ENCODE measurements at regions not wholly inside any gene's neighbourhood (a gene's known extent, or its start where the extent isn't known, plus 50 kb on each side); places are given as distances from the start of the nearest gene placed in this dataset.

DNA sequence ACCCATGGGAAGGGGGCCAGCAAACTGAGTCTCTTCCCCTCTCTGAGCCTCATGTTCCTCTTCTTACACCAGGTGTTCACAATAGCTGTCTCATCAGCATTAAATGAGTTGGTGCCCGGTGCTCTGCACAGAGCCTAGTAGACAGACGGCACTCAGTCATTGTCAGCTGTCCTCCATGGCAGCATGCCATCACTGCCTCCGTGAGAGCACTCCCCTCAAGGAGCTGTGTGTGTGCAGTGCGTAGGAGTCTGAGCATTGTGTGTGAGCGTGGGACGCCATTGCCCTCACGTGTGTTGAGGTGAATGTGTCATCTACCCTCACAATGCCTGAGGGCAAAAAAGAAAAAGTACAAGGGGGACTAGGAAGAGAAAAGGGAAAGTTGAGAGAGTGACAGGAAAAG is 536.5 kb downstream of the CDK5RAP2 start:
- Histone ChIP-seq H3K4me2 (ENCODE audit: low read length) (no peak overlapping the region), H2AFZ (ENCODE audit: low read depth, low read length) (no peak overlapping the region), H3K4me1 (ENCODE audit: low read length) (no peaks in the 10 kb centered on the region)

DNA sequence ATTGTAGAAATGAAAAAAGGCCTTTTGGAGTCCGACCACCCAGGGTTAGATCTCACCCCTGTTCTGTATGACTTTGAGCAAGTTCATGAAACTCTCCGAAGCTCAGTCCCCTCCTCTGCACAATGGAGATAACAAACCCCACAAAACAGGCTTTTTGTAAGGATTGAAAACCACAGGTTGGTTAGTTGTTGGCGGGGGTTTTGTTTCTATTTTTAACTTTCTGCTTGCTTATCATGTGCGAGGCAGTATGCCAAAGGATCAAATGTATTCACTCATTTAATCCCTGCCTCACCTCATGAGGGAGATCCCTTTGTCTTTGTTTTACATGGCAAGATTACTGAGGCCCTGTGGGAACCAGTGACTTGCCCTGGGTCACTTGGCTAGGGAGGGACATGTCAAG is 539.1 kb downstream of the CDK5RAP2 start:
- H3K4me2 ChIP-seq (ENCODE audit: low read length): no peak overlapping the region
- no peaks in the 10 kb centered on the region for H3K4me1 ChIP-seq (ENCODE audit: low read length)
- H3K9me3 ChIP-seq (ENCODE audit: insufficient read depth, low read length): no peaks in the 10 kb centered on the region
- H2AFZ ChIP-seq (ENCODE audit: low read depth, low read length): no peak overlapping the region
- H4K20me1 ChIP-seq (ENCODE audit: insufficient read depth, low read length): no peaks in the 10 kb centered on the region
- no peak overlapping the region for H3K4me3 ChIP-seq (ENCODE audit: low read length)
- no peaks in the 10 kb centered on the region for H3K27me3 ChIP-seq (ENCODE audit: low read depth, low read length)
- no peak overlapping the region for H3K27ac ChIP-seq (ENCODE audit: low read length)
- TF ChIP-seq, protein P1, sequence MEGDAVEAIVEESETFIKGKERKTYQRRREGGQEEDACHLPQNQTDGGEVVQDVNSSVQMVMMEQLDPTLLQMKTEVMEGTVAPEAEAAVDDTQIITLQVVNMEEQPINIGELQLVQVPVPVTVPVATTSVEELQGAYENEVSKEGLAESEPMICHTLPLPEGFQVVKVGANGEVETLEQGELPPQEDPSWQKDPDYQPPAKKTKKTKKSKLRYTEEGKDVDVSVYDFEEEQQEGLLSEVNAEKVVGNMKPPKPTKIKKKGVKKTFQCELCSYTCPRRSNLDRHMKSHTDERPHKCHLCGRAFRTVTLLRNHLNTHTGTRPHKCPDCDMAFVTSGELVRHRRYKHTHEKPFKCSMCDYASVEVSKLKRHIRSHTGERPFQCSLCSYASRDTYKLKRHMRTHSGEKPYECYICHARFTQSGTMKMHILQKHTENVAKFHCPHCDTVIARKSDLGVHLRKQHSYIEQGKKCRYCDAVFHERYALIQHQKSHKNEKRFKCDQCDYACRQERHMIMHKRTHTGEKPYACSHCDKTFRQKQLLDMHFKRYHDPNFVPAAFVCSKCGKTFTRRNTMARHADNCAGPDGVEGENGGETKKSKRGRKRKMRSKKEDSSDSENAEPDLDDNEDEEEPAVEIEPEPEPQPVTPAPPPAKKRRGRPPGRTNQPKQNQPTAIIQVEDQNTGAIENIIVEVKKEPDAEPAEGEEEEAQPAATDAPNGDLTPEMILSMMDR (IDR thresholded peaks at IDR 0.05; ENCODE audit: low read depth, low read length): no peak
- no peak for TF ChIP-seq EZH2phosphoT487 (IDR thresholded peaks at IDR 0.05; ENCODE audit: low read depth)
- H3K79me2 ChIP-seq (ENCODE audit: low read length): no peaks in the 10 kb centered on the region
- no peak overlapping the region for H3K9ac ChIP-seq (ENCODE audit: low read length)
- H3K36me3 ChIP-seq (replicated peaks; ENCODE audit: low read depth, low read length): no peaks in the 10 kb centered on the region

More for the DNA sequence above, 536.5 kb downstream of the CDK5RAP2 start:
- Histone ChIP-seq H3K79me2 (ENCODE audit: low read length) (no peaks in the 10 kb centered on the region), H4K20me1 (ENCODE audit: insufficient read depth, low read length) (no peaks in the 10 kb centered on the region), H3K27me3 (ENCODE audit: low read depth, low read length) (no peaks in the 10 kb centered on the region), H3K27ac (ENCODE audit: low read length) (no peak overlapping the region), H3K9me3 (ENCODE audit: insufficient read depth, low read length) (no peaks in the 10 kb centered on the region), H3K36me3 (replicated peaks; ENCODE audit: low read depth, low read length) (no peaks in the 10 kb centered on the region), H3K9ac (ENCODE audit: low read length) (no peak overlapping the region), H3K4me3 (ENCODE audit: low read length) (no peak overlapping the region)
- TF ChIP-seq, protein P1 (IDR thresholded peaks at IDR 0.05; ENCODE audit: low read depth, low read length): no peak
- no peak for TF ChIP-seq EZH2phosphoT487 (IDR thresholded peaks at IDR 0.05; ENCODE audit: low read depth)

DNA sequence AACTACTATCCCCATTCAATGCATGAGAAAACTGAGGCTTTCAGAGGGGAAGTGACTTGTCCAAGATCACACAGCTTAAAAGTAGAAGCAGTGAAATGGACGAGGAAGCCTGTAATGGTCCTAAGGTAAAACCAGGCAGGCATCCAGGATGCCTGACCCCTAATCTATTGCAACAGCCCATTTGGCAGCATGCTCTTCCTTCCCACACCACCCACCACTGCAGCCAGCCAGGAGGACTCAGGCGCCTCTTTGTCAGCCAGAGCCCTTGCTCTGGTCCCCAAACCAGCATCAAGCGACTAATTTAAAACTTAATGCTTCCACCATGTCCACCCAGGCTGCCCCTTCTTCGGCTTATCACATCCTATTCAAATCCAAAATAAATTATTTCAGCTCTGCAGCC is 541.6 kb downstream of the CDK5RAP2 start:
- no peak overlapping the region for H3K27ac ChIP-seq (ENCODE audit: low read length)
- H3K4me3 ChIP-seq (ENCODE audit: low read length): no peak overlapping the region
- H3K4me2 ChIP-seq (ENCODE audit: low read length): no peak overlapping the region
- no peak overlapping the region for H2AFZ ChIP-seq (ENCODE audit: low read depth, low read length)
- no peaks in the 10 kb centered on the region for H4K20me1 ChIP-seq (ENCODE audit: insufficient read depth, low read length)
- TF ChIP-seq EZH2phosphoT487 (IDR thresholded peaks at IDR 0.05; ENCODE audit: low read depth): no peak
- TF ChIP-seq, protein P1 (IDR thresholded peaks at IDR 0.05; ENCODE audit: low read depth, low read length): no peak
- H3K79me2 ChIP-seq (ENCODE audit: low read length): no peaks in the 10 kb centered on the region
- no peaks in the 10 kb centered on the region for H3K36me3 ChIP-seq (replicated peaks; ENCODE audit: low read depth, low read length)
- H3K9ac ChIP-seq (ENCODE audit: low read length): no peak overlapping the region
- H3K27me3 ChIP-seq (ENCODE audit: low read depth, low read length): no peaks in the 10 kb centered on the region
- no peaks in the 10 kb centered on the region for H3K9me3 ChIP-seq (ENCODE audit: insufficient read depth, low read length)
- H3K4me1 ChIP-seq (ENCODE audit: low read length): no peaks in the 10 kb centered on the region

DNA sequence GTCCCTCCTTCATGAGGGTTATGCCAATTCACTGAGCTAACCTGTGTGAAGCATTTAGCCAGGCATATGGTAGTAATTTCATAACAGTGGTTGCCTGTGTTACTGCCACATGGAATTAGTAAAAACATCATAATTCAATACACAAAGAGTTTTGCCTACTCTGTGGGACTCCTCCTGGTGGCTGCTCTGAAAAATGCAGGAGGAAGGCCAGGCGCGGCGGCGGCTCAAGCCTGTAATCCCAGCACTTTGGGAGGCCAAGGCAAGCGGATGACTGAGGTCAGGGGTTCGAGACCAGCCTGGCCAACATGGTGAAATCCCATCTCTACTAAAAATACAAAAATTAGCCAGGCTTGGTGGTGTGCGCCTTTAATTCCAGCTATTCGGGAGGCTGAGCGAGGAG is 547.3 kb downstream of the CDK5RAP2 start:
- no peak overlapping the region for H3K4me3 ChIP-seq (ENCODE audit: low read length)
- H3K79me2 ChIP-seq (ENCODE audit: low read length): no peaks in the 10 kb centered on the region
- H3K9ac ChIP-seq (ENCODE audit: low read length): no peak overlapping the region
- H3K27me3 ChIP-seq (ENCODE audit: low read depth, low read length): no peaks in the 10 kb centered on the region
- TF ChIP-seq EZH2phosphoT487 (IDR thresholded peaks at IDR 0.05; ENCODE audit: low read depth): no peak
- TF ChIP-seq, protein P1 (IDR thresholded peaks at IDR 0.05; ENCODE audit: low read depth, low read length): peak; percentile 13; the same call in 1 of the 2 replicates
- no peaks in the 10 kb centered on the region for H4K20me1 ChIP-seq (ENCODE audit: insufficient read depth, low read length)
- H3K27ac ChIP-seq (ENCODE audit: low read length): no peak overlapping the region
- no peaks in the 10 kb centered on the region for H3K36me3 ChIP-seq (replicated peaks; ENCODE audit: low read depth, low read length)
- no peak overlapping the region for H3K4me2 ChIP-seq (ENCODE audit: low read length)
- H3K9me3 ChIP-seq (ENCODE audit: insufficient read depth, low read length): no peaks in the 10 kb centered on the region
- no peaks in the 10 kb centered on the region for H3K4me1 ChIP-seq (ENCODE audit: low read length)
- no peak overlapping the region for H2AFZ ChIP-seq (ENCODE audit: low read depth, low read length)

Measured in OCI-LY3 (cell line).